ENCODE measurements at regions not wholly inside any gene's neighbourhood (a gene's known extent, or its start where the extent isn't known, plus 50 kb on each side); places are given as distances from the start of the nearest gene placed in this dataset.

DNA sequence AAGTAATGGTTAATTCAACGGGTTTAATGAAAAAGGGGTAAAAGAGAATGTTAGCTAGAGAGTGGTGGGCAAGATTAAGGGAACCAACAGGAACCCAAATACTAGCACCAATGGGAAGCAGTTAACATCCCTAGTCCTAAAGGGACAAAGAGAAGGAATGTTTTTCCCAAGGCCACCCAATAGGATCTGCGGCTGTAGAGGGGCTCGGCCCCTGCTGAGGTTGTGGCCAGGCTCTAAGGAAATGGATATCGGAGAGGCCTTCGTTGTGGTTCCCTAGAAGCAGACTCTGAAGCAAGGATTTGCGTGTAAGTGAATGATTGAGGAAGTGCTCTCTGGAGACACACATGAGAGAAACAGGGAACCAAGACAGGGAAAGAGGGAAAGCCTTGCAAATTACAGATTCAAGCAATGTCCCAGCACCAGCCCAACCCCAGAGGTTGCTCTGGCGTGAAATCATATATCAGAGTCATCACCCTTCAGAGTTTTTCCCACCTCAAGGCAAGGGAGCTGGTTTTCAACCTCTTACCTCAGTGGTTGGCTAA is 83.6 kb upstream of the TNIK start:
- H3K4me2 ChIP-seq (ENCODE audit: insufficient read depth, insufficient read length, low read length), result no peak overlapping the region
- no peak overlapping the region for H2BK20ac ChIP-seq (ENCODE audit: low read depth, low read length, poor library complexity, severe bottlenecking)
- H2AK5ac ChIP-seq (ENCODE audit: insufficient read length, low read length), result no peak overlapping the region
- no peak for TF ChIP-seq CTCF (conservative IDR thresholded peaks at IDR 0.05)
- no peak overlapping the region for H3K4ac ChIP-seq (ENCODE audit: low read depth, low read length)
- H2BK5ac ChIP-seq (ENCODE audit: insufficient read length, low read length), result no peak overlapping the region
- Mint-ChIP-seq H3K27me3 (ENCODE audit: low read depth) (no peaks in the 10 kb centered on the region), H3K27ac (no peak overlapping the region), H3K36me3 (ENCODE audit: insufficient read depth in 1 of 3, low read depth in 3 of 3) (no peaks in the 10 kb centered on the region), H3K4me3 (no peak overlapping the region), H3K9me3 (no peaks in the 10 kb centered on the region), H3K4me1 (peaks cover 3 to 7% of the 10 kb centered on the region in 2 experiments; a peak in 1 of 4 replicates)
- no peaks in the 10 kb centered on the region for H3K27me3 ChIP-seq (ENCODE audit: insufficient read depth, low read length)
- H3K79me2 ChIP-seq (ENCODE audit: insufficient read depth, low read length), result no peaks in the 10 kb centered on the region
- no peak overlapping the region for H2BK15ac ChIP-seq (ENCODE audit: low read depth, low read length)
- DNase-seq, result no peak
- H4K91ac ChIP-seq (ENCODE audit: insufficient read length, low read depth, low read length), result no peak overlapping the region
- H3K4me1 ChIP-seq (ENCODE audit: insufficient read depth, low read length), result peaks cover 11% of the 10 kb centered on the region; the same call in 1 of the 2 replicates
- H2BK12ac ChIP-seq (ENCODE audit: insufficient read length, low read depth, low read length), result no peak overlapping the region
- no CpG with 5 or more reads among the region's 7 CpGs for WGBS (ENCODE audit: extremely low coverage, insufficient read length, low lambda C conversion rate)
- no peak overlapping the region for H3K56ac ChIP-seq (ENCODE audit: insufficient read length, low read depth, low read length)
- H3K14ac ChIP-seq (ENCODE audit: insufficient read depth, low read length), result no peak overlapping the region
- H2BK120ac ChIP-seq (ENCODE audit: low read depth, low read length, poor library complexity, severe bottlenecking), result no peak overlapping the region
- H3K23ac ChIP-seq (ENCODE audit: insufficient read length, low read depth, low read length), result no peak overlapping the region
- no peaks in the 10 kb centered on the region for H4K20me1 ChIP-seq (ENCODE audit: control insufficient read depth, insufficient read depth, insufficient read length)
- no peak overlapping the region for H3K18ac ChIP-seq (ENCODE audit: insufficient read length, low read depth, low read length)
- H3K79me1 ChIP-seq (ENCODE audit: insufficient read depth, low read depth, low read length, poor library complexity, severe bottlenecking), result no peaks in the 10 kb centered on the region
- H3K9me3 ChIP-seq (ENCODE audit: control insufficient read depth, low read depth, low read length), result no peaks in the 10 kb centered on the region
- H3T11ph ChIP-seq (ENCODE audit: low read length), result no peak overlapping the region
- no peaks in the 10 kb centered on the region for H3K23me2 ChIP-seq (ENCODE audit: insufficient read length, low read depth, low read length, poor library complexity, severe bottlenecking)
- no peak overlapping the region for H4K5ac ChIP-seq (ENCODE audit: insufficient read length, low read depth, low read length)
- H4K8ac ChIP-seq (replicated peaks; ENCODE audit: insufficient read length, low read depth, low read length), result no peak overlapping the region
- H3K9ac ChIP-seq (ENCODE audit: extremely low read depth, insufficient read length, low read length), result no peak overlapping the region
- H2AFZ ChIP-seq (ENCODE audit: low read length), result no peak overlapping the region
- no peak overlapping the region for H3K27ac ChIP-seq (ENCODE audit: insufficient read length, low read depth, low read length)
